NCI-H2171 treated with DMSO at 0.1 percent for 48 hours (cell line): ENCODE measurements at regions not wholly inside any gene's neighbourhood (a gene's known extent, or its start where the extent isn't known, plus 50 kb on each side); places are given as distances from the start of the nearest gene placed in this dataset.
A peak's percentile ranks its signal among the peaks of the same experiment; 100 is the strongest.
"Not testable (repeated sequence)": the region's sequence is repeated elsewhere in the genome, so short reads cannot be mapped to it uniquely, and the experiment has no call there.

Experiments used
- DNase-seq: peaks from one replicate; lab custom pipeline; 2025; lab: John Stamatoyannopoulos, UW

DNA sequence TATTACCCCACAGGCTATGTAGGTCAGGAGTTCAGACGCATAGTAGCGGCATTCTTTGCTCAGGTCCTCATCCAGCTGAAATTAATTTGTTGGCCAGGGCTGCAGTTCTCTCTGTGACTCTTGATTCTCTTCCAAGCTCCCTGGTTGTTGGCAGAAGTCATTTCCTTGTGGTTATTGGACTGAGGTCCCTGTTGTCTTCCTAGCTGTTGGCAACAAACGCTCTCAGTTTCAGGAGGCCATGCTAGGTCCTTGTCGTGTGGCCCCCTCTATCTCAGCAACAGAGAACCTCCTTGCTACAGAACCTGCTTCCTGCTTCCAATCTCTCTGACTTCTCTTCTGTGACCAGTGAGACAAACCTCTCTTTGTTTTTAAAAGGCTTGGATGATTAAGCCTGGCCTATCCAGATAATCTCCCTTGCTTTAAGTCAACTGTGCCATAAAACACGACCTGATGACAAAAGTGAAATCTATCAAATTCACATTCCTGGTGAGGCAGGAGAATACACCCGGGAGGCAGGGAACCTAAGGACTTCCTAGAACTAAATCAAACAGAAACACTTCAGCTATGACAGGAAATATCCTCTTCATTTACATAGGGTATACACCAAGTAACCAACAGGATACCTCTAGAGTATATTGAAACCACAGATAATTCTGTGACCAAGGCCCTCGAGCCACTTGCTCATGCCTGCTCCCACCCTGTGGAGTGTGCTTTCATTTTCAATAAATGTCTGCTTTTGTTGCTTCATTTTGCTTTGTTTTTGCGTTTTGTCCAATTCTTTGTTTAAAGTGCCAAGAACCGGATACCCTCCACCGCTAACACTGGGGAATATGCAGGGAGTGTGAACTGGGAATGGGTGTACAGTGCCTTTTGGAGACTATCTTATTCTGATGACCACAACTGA is 196.0 kb downstream of the BTBD3 start:
- DNase-seq: no peak

GRCh38 chr20:12129114-12129513 is 211.4 kb downstream of the BTBD3 start:
- DNase-seq: not testable (repeated sequence)

- peak; percentile 12 for DNase-seq
These were observed 211.8 kb downstream of the BTBD3 start for GRCh38 chr20:12129532-12129931.

GRCh38 chr20:12130781-12131180 is 213.1 kb downstream of the BTBD3 start:
- no peak for DNase-seq

GRCh38 chr20:12133553-12133952 is 215.9 kb downstream of the BTBD3 start:
- DNase-seq: no peak

DNA sequence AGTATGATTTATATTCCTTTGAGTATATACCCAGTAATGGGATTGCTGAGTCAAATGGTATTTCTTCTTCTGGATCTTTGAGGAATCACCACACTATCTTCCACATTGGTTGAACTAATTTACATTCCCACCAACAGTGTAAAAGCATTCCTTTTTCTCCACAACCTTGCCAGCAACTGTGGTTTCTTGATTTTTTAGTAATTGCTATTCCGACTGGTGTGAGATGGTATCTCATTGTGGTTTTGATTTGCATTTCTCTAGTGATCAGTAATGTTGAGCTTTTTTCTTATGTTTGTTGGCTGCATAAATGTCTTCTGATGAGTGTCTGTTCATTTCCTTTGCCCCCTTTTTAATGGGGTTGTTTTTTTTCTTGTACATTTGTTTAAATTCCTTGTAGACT is 228.3 kb downstream of the BTBD3 start:
- DNase-seq: not testable (repeated sequence)

DNA sequence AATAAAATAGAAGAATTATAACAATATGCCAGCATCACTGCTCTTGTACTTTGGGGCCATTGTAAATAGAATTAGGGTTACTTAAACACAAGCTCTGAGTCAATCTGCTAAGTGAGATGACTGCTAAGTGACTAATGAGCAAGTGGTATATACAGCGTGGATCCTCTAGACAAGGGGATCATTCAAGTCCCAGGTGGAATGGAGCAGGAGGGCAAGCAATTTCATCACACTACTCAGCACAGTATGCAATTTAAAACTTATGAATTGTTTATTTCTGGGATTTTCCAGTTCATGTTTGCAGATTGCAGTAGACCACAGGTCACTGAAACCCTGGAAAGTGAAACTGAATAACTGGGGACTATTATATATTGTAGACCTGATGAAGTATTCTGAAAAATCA is 235.3 kb downstream of the BTBD3 start:
- DNase-seq: no peak

GRCh38 chr20:12153628-12154027 is 235.9 kb downstream of the BTBD3 start:
- DNase-seq: no peak

DNA sequence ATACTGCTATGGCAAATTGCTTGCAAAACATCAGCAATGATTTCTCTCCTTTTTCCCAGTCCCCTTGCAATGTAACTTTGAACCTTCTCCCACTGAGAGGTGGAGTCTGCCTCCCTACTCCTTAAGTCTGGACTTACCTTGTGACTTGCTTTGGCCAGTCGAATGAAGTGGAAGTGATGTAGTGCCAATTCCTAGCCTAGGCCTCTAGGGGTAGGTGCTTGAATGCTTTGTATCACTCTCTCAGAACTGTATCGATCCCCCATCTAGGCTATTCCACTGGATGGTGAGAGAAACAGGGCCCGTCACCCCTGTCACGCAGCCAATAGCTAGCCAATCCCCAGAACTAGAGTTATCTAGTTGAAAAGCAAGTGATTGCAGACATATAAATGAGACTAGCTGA is 238.6 kb downstream of the BTBD3 start:
- DNase-seq: no peak

GRCh38 chr20:12159261-12159660 is 241.6 kb downstream of the BTBD3 start:
- no peak for DNase-seq

DNA sequence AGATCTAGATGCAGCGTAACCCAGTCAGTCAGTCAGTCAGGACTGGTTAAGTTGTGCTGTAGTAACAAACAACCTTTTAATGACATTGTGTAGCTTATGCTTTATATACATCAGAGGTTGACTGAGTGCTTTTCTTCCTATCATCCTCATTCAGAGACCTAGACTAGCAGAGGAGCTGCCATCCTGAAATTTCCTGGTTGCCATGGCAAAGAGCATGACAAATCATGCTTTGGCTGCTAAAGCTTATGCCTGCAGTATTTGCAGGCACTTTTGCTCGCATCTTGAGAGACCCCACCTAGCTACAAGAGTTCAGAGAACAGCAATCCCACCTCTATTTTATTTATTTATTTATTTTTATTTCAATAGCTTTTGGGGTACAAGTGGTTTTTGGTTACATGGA is 244.0 kb downstream of the BTBD3 start:
- DNase-seq: no peak

DNA sequence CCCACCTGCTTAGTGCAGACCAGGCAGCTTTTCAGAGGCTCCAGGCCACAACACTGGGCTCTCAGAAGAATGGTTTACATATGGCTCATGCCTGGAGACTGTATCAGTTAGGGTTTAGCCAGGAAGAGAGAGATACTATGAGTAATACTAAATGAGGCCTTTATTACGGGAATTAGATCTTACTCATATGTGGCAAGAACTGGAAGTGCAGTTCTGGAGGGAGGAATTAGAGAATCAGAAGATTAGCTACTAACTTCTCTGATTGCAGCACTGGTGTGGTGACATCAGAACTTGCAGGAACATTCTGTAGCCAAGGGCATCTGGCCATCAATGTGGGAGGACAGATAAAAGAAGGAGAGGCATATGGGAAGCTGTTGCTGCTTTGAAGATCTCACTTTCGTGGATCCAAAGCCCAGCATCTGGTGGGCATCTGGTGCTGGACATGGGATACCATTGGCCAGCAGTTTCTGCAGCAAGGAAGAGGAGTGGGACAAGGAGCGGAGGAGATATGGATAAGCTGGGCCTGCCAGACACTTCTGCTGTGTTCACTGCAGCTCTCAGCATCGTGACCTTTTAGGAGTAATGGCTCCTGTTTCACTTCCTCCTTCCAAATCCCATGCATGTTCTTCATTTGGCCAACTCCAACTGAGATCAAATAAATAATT is 248.5 kb downstream of the BTBD3 start:
- DNase-seq: no peak

DNA sequence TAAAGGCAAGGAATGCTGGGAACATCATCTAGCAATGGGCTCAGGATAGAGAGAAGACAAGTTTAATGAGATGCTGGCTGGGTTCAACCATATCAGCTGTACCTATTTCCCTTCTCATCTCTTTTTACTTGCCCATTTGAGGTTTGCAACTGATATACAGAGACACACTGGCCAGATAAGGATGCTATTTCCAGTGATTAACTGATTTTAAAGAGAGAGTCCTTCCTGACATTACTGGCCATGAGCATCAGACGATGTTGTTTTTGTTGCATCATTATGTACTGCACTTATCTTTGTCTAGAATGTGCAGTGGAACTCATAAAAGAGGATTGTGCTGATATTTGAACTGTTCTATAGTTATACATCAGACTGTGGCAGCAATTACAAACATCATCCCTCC is 252.7 kb downstream of the BTBD3 start:
- no peak for DNase-seq

GRCh38 chr20:12171923-12172524 is 254.3 kb downstream of the BTBD3 start:
- no peak for DNase-seq

DNA sequence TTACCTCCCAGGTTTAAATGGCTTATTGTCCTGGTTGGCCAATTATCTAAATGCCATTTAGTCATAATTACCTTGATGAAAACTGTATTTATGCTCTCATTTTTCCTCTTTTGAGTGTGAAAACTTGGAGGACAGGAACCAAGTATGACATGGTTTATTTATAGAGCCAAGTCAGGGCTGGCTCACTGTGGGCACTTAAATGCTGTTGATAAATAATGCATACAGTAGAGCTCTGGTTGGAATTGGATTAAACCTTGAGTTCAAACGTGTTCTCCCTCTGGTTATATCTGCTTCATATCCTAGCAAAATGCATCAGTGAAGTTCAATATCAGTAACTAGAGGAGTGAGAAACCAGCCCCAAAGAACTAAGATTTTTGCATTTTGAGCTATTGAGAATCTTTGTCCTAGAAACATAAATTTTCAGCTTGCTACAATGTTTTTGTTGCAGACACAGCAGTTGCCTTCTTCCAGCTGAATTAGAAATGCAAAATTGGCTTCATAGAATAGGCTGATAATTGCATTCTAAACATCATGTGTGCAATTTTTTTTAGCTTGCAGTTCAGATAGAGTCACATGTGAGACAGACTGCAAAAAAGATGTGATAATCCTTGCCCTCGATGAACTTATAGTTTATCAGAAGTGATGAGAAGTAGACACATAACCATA is 255.8 kb downstream of the BTBD3 start:
- no peak for DNase-seq

DNA sequence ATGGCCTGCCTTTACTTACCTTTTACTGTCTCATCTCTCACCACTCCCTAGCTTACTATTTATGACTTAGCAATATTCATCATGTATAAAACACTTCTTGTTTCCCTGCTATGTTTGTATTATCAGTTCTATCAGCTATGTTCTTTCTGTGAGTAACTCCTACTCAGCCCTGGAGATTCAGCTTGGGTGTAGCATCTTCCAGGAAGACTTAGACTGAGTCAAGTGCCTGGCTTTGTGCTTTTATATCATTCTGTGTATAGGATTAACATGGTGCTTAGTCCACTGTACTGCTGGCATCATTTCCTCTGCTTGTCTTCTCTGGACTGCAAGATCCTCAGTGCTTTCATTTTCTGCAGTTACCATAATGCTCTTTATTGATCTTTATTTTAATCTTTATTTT is 257.8 kb downstream of the BTBD3 start:
- DNase-seq: no peak

GRCh38 chr20:12177657-12178293 is 260.1 kb downstream of the BTBD3 start:
- no peak for DNase-seq

DNA sequence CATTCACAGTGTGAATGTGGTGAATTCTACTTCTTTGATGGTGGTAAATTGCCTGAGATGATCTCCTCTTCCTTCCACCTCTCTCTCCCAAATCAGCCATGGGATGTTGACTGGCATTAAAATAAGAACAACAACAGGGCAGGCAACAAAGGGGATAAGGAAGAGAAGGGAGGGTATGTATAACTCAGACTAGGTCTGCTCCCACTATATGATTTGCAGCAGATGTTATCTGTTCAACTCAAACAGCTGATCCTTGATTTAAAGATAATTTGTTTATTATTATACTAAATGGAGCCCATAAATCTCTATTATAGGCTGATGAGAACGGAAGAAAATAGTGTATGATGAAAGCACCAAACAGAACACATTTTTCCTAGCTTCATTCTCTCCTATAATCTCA is 262.0 kb downstream of the BTBD3 start:
- no peak for DNase-seq

DNA sequence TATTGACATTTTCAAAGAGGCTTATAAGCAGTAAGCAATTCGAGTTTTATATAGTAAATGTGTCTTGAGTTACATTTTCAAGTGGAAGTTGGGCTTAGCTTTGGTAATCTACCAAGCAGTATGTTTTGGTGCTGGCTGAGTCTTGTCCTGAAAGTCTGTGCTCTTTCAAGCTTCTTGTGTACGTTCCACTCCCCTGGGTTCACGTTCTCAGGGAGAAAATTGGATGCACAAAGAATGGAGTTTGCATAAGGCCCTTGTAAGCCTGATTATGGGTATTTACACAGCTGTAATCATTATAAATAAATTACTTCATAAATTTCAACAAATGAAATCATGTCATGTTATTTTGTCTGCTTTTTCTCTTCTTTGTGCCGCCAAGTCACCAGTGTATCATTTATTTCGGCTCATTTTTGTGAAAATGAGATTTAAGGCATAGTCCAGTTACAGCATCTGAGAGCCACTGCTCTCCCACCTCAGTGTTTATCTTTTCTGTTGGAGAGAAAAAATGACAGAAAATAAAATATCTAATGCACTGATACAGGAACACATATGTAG is 262.5 kb downstream of the BTBD3 start:
- DNase-seq: no peak

- DNase-seq: no peak
These were observed 280.6 kb downstream of the BTBD3 start for GRCh38 chr20:12198281-12198680.

DNA sequence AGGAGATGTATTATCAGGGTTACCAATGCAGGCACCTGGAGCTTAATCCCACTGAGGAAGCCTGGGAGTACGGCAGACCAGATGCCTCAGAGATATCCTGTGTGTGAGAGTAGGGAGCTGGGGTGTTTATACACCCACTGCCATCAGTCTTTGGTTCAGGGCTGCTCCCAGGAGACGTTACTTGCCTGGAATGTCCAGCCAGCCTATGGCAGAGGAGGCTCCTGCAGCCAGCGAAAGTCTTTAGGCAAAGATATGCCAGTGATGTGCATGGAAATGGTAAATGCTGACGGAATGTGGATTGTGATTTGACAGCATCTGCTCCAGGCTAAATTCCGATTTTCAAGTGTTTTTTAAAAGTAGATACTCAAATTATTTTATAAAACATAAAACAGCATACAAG is 282.0 kb downstream of the BTBD3 start:
- DNase-seq: no peak
